Adrenal gland (tissue), 5 donors: ENCODE measurements at regions not wholly inside any gene's neighbourhood (a gene's known extent, or its start where the extent isn't known, plus 50 kb on each side); places are given as distances from the start of the nearest gene placed in this dataset.

Source experiments
- CTCF ChIP-seq, 6 experiments: fragments of 450-650 bp in 4 of 6; fragments of 200-600 bp in 2 of 6; sonication (generic) in 1 of 6; IDR thresholded peaks; 1 replicate in 5 of 6; 2 replicates in 1 of 6; pipeline versions ENCODE4 v1.5.1 to v1.8.0; 2016 to 2021; ENCODE audit warnings: antibody characterized with exemption in 6 of 6, mild to moderate bottlenecking in 2 of 6, moderate library complexity in 1 of 6
- POLR2A ChIP-seq, 2 donors: fragments of 450-650 bp; IDR thresholded peaks; one replicate each; pipeline ENCODE4 v1.6.1; 2017; ENCODE audit warnings: antibody characterized with exemption in 2 of 2, mild to moderate bottlenecking in 2 of 2, moderate library complexity in 1 of 2
- donor health status: DM: no; HTN: no; CAD: no.

GRCh38 chr5:86797677-86798076 is 179.9 kb downstream of the COX7C start:
- TF ChIP-seq CTCF (IDR thresholded peaks at IDR 0.05) (no peak), POLR2A (IDR thresholded peaks at IDR 0.05) (no peak)
